ENCODE measurements at regions not wholly inside any gene's neighbourhood (a gene's known extent, or its start where the extent isn't known, plus 50 kb on each side); places are given as distances from the start of the nearest gene placed in this dataset.
"Not testable (repeated sequence)": the region's sequence is repeated elsewhere in the genome, so short reads cannot be mapped to it uniquely, and the experiment has no call there.

- DNase-seq (ENCODE audit: low spot score) = no peak
Measured at GRCh38 chr21:35982717-35983116, 77.6 kb downstream of the SETD4 start.

GRCh38 chr21:35981514-35982070 is 78.7 kb downstream of the SETD4 start:
- DNase-seq (ENCODE audit: low spot score) = no peak

DNA sequence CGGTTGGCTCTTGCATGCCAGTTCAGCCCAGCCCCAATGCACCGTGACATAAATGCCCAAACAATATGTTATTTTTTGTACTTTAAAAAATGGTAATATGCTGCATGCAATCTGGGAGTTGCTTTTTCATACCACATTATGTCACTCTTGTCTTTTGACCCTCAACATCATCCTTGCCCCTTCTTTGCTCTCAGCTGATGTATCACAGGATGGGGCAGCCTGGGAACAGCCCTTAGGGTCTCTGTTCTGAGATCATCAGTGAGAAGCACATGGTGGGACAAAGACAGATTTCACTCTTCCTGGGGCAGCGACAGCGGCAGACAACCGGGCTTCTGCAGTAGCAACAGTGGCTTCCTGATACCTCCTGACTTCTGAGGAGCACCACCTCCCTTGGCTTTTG is 79.5 kb downstream of the SETD4 start:
- DNase-seq (ENCODE audit: low spot score) = no peak

DNA sequence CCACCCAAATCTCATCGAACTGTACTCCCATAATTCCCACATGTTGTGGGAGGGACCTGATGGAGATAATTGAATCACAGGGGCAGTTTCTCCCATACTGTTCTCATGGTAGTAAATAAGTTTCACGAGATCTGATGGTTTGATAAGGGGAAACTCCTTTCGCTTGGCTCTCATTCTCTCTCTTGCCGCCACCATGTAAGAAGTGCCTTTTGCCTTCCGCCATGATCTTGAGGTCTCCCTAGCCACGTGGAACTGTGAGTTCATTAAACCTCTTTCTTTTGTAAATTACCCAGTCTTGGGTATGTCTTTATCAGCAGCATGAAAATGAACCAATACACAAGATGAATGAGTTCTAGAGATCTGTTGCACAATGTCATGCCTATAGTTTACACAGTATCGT is 82.5 kb downstream of the SETD4 start:
- DNase-seq (ENCODE audit: low spot score) = not testable (repeated sequence)

- DNase-seq (ENCODE audit: low spot score) = no peak
Measured at GRCh38 chr21:35976929-35977328, 83.4 kb downstream of the SETD4 start.

GRCh38 chr21:35976481-35976880 is 83.8 kb downstream of the SETD4 start:
- no peak for DNase-seq (ENCODE audit: low spot score)

DNA sequence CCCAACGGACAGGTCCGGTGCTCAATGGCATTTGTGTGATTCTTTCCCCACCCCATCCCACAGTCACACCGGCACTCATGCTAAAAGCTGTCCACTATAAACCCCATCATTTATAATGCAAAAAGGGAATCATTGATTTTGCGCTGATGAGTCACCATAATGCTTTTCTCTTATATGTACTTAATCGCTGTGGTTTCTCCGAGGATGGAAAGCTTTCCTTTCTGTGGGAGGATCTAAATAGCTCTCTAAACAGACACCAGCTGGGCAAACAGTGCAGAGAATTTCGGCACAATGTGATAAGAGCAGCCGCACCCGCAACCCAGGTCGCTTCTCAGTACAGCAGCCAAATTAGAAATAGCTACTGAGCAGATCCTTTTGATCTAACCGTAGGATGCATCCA is 85.6 kb downstream of the SETD4 start:
- peak; percentile 23 for DNase-seq (ENCODE audit: low spot score)

- DNase-seq (ENCODE audit: low spot score) = no peak
Measured at GRCh38 chr21:35971824-35972223, 88.5 kb downstream of the SETD4 start.

- DNase-seq (ENCODE audit: low spot score) = no peak
Measured at GRCh38 chr21:35969281-35969680, 91.0 kb downstream of the SETD4 start.

- no peak for DNase-seq (ENCODE audit: low spot score)
Measured at GRCh38 chr21:35968564-35968963, 91.8 kb downstream of the SETD4 start.

- peak; percentile 21 for DNase-seq (ENCODE audit: low spot score)
Measured at GRCh38 chr21:35965699-35966098, 94.6 kb downstream of the SETD4 start.

DNA sequence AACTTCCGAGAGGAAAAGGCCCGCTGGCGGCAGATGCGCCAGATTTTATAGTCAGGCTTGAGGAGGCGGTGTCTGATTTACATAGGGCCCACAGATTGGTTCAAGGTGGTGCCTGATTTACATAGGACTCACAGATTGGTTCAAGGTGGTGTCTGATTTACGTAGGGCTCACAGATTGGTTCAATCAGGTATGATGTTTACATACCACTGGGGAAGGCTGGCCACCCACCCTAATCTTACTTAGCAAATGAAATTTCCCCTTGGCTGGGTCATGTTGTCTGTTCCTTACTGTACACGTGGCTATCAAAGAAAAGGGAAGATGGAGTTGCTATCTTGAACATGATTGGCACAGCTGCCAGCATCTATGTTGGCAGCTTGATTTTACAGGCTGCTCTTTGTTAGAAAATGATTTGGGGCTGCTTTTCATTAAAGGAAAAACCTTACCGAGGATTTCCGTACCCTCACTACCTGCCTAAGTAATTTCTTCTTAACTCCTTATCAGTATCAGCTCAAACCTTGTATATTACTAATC is 96.3 kb downstream of the SETD4 start:
- no peak for DNase-seq (ENCODE audit: low spot score)

- DNase-seq (ENCODE audit: low spot score) = no peak
Measured at GRCh38 chr21:35962917-35963316, 97.4 kb downstream of the SETD4 start.

- DNase-seq (ENCODE audit: low spot score) = no peak
Measured at GRCh38 chr21:35954066-35954465, 106.3 kb downstream of the SETD4 start.

DNA sequence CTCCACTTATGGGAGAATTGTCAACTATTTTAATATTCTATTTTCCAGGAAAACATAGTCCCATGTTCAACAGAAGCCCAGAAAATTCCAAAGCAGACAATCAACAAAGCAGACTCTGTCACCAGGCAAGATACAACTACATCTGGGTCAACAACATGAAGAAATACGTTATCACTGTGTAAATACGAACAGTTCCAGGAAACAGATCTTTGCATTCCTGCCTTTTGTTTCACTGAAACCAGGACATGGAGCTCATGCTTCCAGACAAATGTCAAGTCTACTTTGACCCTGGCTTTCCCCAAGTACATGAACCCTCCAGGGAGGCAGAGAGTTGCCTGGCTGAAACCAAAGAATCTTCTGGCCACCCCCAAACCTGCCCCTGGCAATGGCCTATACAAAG is 106.7 kb downstream of the SETD4 start:
- peak; percentile 36 for DNase-seq (ENCODE audit: low spot score)

GRCh38 chr21:35952651-35953340 is 107.5 kb downstream of the SETD4 start:
- DNase-seq (ENCODE audit: low spot score) = no peak

DNA sequence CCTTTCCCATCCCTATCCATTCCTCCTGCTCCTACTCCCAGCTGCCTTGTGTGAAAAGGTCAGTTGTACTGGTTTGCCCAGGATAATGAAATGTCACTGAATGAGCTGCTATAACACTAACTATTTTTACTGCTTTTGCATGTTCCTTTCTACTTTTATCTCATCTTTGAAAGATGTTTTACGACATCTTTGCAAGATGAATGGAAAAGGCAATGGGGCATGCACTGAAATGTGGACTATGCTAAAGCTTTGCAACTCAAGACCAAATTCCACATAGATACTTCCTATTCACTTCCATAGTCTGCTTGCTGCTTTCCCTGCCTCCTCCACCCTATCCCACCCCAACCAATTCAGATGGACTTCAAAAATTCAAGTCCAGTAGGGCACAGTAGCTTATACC is 111.3 kb downstream of the SETD4 start:
- DNase-seq (ENCODE audit: low spot score) = no peak

DNA sequence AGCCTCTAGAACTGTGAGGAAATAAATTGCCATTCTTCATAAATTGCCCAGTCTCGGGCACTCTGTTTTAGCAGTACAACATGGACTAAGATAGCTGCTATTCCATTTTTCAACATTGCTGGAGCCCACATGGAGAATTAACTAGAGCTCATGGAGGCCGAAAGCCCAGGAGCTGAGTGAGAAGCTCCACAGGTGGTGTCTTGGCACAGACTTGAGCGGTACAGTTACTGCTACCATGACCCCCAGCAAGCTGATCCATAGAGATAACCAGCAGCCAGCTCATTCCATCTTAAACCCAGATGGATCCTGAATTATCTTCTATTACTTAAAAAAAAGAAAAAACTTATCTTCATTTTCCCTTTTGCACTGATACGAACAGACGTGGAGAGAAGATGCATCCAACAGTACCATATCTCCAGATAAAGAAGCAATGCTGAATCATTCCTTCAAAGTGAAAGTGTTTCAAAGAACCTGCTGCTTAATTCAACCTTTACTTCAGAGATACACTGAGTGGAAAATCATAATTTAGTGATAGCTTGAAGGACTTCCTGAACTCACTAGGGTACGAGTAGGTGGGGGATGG is 115.1 kb downstream of the SETD4 start:
- DNase-seq (ENCODE audit: low spot score) = no peak

- no peak for DNase-seq (ENCODE audit: low spot score)
Measured at GRCh38 chr21:35943752-35944151, 116.6 kb downstream of the SETD4 start.

DNA sequence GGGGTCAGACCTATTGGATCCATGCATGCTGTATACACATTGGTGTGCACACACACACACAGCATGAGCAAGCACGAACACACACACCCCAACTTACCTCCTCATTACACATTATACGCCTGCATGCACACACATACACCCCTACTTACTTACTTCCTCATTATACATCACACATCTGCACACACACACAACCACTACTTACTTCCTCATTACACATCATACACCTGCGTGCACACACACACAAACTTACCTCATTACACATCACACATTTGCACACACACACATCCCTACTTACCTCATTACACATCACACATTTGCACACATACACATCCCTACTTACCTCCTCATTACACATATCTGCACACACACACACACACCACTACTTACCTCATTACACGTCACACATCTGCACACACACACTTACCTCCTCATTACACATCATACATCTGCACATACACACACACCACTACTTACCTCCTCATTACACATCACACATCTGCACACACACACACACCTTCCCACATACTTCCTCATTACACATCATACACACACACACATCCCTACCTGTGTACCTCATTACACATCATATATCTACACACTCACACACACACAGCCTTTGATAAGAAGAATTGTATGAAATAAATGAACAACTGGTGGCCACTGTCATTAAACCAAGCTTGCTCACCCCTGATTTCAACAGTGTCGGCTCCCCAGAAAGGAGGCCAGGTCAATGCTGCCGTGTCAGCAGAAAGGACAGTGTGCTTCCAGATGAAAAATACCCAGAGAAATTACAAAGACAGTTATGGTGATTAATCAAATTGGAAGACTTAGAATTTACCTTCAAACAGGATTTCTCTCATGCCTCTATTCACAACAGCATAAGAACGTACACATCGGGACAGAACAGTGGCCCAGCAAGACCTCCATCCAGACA is 117.8 kb downstream of the SETD4 start:
- no peak for DNase-seq (ENCODE audit: low spot score)

GRCh38 chr21:35940074-35940927 is 120.0 kb downstream of the SETD4 start:
- peak; percentile 64 for DNase-seq (ENCODE audit: low spot score)

Measured in mucosa of gallbladder (tissue), 1 donor.